Uterus (tissue), 3 donors: ENCODE measurements at regions not wholly inside any gene's neighbourhood (a gene's known extent, or its start where the extent isn't known, plus 50 kb on each side); places are given as distances from the start of the nearest gene placed in this dataset.

Experiments used
- DNase-seq, 2 donors: peaks; one replicate each; pipeline ENCODE4 v3.0.0-alpha.2; 2019 to 2020
- H3K27ac ChIP-seq, 2 donors: fragments of 200-600 bp; sonication (generic); 1 replicate in 1 of 2; 2 replicates in 1 of 2; pipeline ENCODE4 v1.5.1; 2016 to 2018
- H3K27me3 ChIP-seq, 2 donors: fragments of 200-600 bp; sonication (generic); one replicate each; pipeline ENCODE4 v1.5.1; 2018 to 2019; ENCODE audit warnings: control low read depth in 1 of 2
- H3K36me3 ChIP-seq, 2 donors: fragments of 200-600 bp; sonication (generic); one replicate each; pipeline ENCODE4 v1.5.1; 2019; ENCODE audit warnings: control low read depth in 1 of 2
- H3K4me1 ChIP-seq, 2 donors: fragments of 200-600 bp; sonication (generic); one replicate each; pipeline ENCODE4 v1.5.1; 2018 to 2019; ENCODE audit warnings: control low read depth in 1 of 2
- H3K4me3 ChIP-seq, 2 donors: fragments of 200-600 bp; sonication (generic); 1 replicate in 1 of 2; 2 replicates in 1 of 2; pipeline ENCODE4 v1.5.1; 2018 to 2019; ENCODE audit warnings: mild to moderate bottlenecking in 1 of 2
- H3K9me3 ChIP-seq, 2 donors: fragments of 200-600 bp; sonication (generic); one replicate each; pipeline ENCODE4 v1.5.1; 2019; ENCODE audit warnings: control low read depth in 1 of 2
- CTCF ChIP-seq, 4 experiments: fragments of 200-600 bp in 2 of 4; fragments of 450-650 bp in 2 of 4; sonication (generic) in 2 of 4; IDR thresholded peaks; one replicate each; pipeline ENCODE4 v1.5.1; 2016 to 2019; ENCODE audit warnings: antibody characterized with exemption in 4 of 4, mild to moderate bottlenecking in 2 of 4, moderate library complexity in 1 of 4
- POLR2A ChIP-seq, 2 donors: fragments of 450-650 bp; IDR thresholded peaks; one replicate each; pipeline ENCODE4 v1.6.1; 2016; ENCODE audit warnings: antibody characterized with exemption in 2 of 2, mild to moderate bottlenecking in 1 of 2, moderate library complexity in 1 of 2
- intact Hi-C: fragments of 100-400 bp; cut with DNase I; formaldehyde crosslinking; loops from one replicate; pipeline ENCODE4 v1.15.1; 2023; ENCODE audit warnings: low total_unique reads
- donor health status: DM: yes; HTN: yes; CAD: no.

- Histone ChIP-seq H3K36me3 (no peaks in the 10 kb centered on the region), H3K9me3 (no peaks in the 10 kb centered on the region), H3K4me1 (no peaks in the 10 kb centered on the region), H3K27me3 (no peaks in the 10 kb centered on the region), H3K27ac (no peak overlapping the region), H3K4me3 (no peak overlapping the region)
- intact Hi-C loops: no loop called here
- DNase-seq: no peak
- TF ChIP-seq CTCF (IDR thresholded peaks at IDR 0.05): no peak
- TF ChIP-seq POLR2A (IDR thresholded peaks at IDR 0.05): no peak
Observed at GRCh38 chr4:110682311-110682710, 59.4 kb upstream of the PITX2 start.

GRCh38 chr4:110683601-110684000 is 60.7 kb upstream of the PITX2 start:
- no peak overlapping the region for H3K4me3 ChIP-seq
- H3K4me1 ChIP-seq: no peaks in the 10 kb centered on the region
- no peaks in the 10 kb centered on the region for H3K36me3 ChIP-seq
- H3K27ac ChIP-seq: no peak overlapping the region
- no peak for DNase-seq
- no peaks in the 10 kb centered on the region for H3K9me3 ChIP-seq
- TF ChIP-seq POLR2A (IDR thresholded peaks at IDR 0.05): no peak
- no peak for TF ChIP-seq CTCF (IDR thresholded peaks at IDR 0.05)
- intact Hi-C loops: no loop called here
- H3K27me3 ChIP-seq: no peaks in the 10 kb centered on the region

- intact Hi-C loops: no loop called here
- no peak for DNase-seq
- no peaks in the 10 kb centered on the region for H3K27me3 ChIP-seq
Observed at GRCh38 chr4:110702326-110702725, 79.4 kb upstream of the PITX2 start.

GRCh38 chr4:110704748-110705439 is 82.0 kb upstream of the PITX2 start:
- no peaks in the 10 kb centered on the region for H3K27me3 ChIP-seq
- H3K4me3 ChIP-seq: no peak overlapping the region
- TF ChIP-seq POLR2A (IDR thresholded peaks at IDR 0.05) (no peak), CTCF (IDR thresholded peaks at IDR 0.05) (no peak)
- DNase-seq: no peak
- H3K9me3 ChIP-seq: no peaks in the 10 kb centered on the region
- no peaks in the 10 kb centered on the region for H3K4me1 ChIP-seq
- no peaks in the 10 kb centered on the region for H3K36me3 ChIP-seq
- intact Hi-C loops: no loop called here
- no peak overlapping the region for H3K27ac ChIP-seq

More at GRCh38 chr4:110702326-110702725, 79.4 kb upstream of the PITX2 start:
- Histone ChIP-seq H3K36me3 (no peaks in the 10 kb centered on the region), H3K27ac (no peak overlapping the region), H3K9me3 (no peaks in the 10 kb centered on the region), H3K4me1 (no peaks in the 10 kb centered on the region), H3K4me3 (no peak overlapping the region)
- TF ChIP-seq POLR2A (IDR thresholded peaks at IDR 0.05) (no peak), CTCF (IDR thresholded peaks at IDR 0.05) (no peak)

GRCh38 chr4:110705440-110705782 is 82.5 kb upstream of the PITX2 start:
- intact Hi-C loops: no loop called here
- Histone ChIP-seq H3K4me1 (no peaks in the 10 kb centered on the region), H3K27ac (no peak overlapping the region), H3K4me3 (no peak overlapping the region), H3K36me3 (no peaks in the 10 kb centered on the region), H3K27me3 (no peaks in the 10 kb centered on the region), H3K9me3 (no peaks in the 10 kb centered on the region)
- DNase-seq: no peak
- TF ChIP-seq POLR2A (IDR thresholded peaks at IDR 0.05): no peak
- TF ChIP-seq CTCF (IDR thresholded peaks at IDR 0.05): no peak
